ENCODE measurements at regions not wholly inside any gene's neighbourhood (a gene's known extent, or its start where the extent isn't known, plus 50 kb on each side); places are given as distances from the start of the nearest gene placed in this dataset.

DNA sequence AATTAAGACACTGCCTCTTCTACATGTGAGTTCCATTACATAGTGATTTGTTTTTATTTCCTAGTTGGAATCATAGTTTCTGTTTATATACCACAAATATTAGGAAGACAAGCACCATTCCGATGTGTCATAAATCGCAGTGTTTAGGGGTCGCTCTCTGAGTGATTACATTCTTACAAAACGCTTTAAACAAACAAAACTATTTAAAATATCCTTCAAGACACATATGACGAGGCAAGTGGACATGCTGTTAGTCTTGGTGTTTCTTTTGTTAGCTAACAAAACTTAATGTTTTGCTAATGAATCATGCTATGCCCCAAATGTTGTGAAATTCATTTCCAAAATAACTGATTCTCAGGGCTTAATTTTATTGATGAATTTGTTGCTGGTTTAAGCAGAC, 1219.3 kb upstream of the PRKX start:
- CTCF ChIA-PET: interaction anchor here (1.3 kb wide), 1 partner anchor 18 kb away, joined by 3 read pairs; no protein-coding TSS in a partner anchor
- Histone ChIP-seq H3K36me3 (replicated peaks in 1 of 2; ENCODE audit: control insufficient read depth in 1 of 2, insufficient read depth in 2 of 2, low read length in 1 of 2) (no peaks in the 10 kb centered on the region), H4K20me1 (ENCODE audit: insufficient read depth) (no peaks in the 10 kb centered on the region), H3K4me1 (ENCODE audit: control insufficient read depth in 1 of 2, insufficient read depth in 2 of 2, low read depth in 1 of 2, low read length in 1 of 2) (no peaks in the 10 kb centered on the region), H3K9me2 (no peaks in the 10 kb centered on the region), H3K4me2 (no peak overlapping the region), H3K4me3 (ENCODE audit: low read depth in 2 of 2, low read length in 1 of 2) (no peak overlapping the region), H3K79me2 (ENCODE audit: insufficient read depth) (no peaks in the 10 kb centered on the region), H3K9me3 (no peaks in the 10 kb centered on the region), H3K27ac (ENCODE audit: low read depth in 2 of 2, low read length in 1 of 2) (no peak overlapping the region), H3K27me3 (ENCODE audit: insufficient read depth) (no peaks in the 10 kb centered on the region), H3F3A (replicated peaks; ENCODE audit: insufficient read depth) (no peaks in the 10 kb centered on the region), H3K9ac (no peak overlapping the region), H2AFZ (ENCODE audit: low read depth) (no peak overlapping the region)
- no peak for DNase-seq
- POLR2A ChIA-PET: no interaction called here
- 7% methylated on average over 5 of the region's 5 CpGs for WGBS (ENCODE audit: low lambda C conversion rate)
- TF ChIP-seq, protein P1, sequence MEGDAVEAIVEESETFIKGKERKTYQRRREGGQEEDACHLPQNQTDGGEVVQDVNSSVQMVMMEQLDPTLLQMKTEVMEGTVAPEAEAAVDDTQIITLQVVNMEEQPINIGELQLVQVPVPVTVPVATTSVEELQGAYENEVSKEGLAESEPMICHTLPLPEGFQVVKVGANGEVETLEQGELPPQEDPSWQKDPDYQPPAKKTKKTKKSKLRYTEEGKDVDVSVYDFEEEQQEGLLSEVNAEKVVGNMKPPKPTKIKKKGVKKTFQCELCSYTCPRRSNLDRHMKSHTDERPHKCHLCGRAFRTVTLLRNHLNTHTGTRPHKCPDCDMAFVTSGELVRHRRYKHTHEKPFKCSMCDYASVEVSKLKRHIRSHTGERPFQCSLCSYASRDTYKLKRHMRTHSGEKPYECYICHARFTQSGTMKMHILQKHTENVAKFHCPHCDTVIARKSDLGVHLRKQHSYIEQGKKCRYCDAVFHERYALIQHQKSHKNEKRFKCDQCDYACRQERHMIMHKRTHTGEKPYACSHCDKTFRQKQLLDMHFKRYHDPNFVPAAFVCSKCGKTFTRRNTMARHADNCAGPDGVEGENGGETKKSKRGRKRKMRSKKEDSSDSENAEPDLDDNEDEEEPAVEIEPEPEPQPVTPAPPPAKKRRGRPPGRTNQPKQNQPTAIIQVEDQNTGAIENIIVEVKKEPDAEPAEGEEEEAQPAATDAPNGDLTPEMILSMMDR (IDR thresholded peaks at IDR 0.05): no peak
- TF ChIP-seq FOXJ3 (CRISPR knock-in tag; IDR thresholded peaks at IDR 0.05): no peak
- TF ChIP-seq JUND (IDR thresholded peaks at IDR 0.05): no peak
- no peak for TF ChIP-seq GABPA (IDR thresholded peaks at IDR 0.05; ENCODE audit: low read depth)

DNA sequence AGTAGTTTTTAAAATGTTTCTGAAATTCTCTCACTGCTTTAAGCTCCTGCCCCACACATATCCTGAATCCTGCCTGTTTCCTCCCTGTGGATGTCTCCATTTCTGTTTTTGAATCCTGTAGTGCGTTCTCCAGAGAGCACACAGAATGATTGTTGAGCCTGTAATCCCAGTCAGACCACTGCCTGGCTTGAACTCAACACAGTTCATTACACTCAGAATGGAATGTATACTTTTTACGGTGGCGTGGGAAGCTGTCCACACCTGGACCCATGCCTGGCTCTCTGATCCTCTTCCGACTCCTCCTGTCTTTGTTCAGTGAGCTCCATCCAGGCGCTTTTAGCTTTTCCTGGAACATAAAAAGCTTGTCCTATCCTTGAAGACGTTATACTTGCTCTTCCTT, 1217.0 kb upstream of the PRKX start:
- Histone ChIP-seq H3K27me3 (ENCODE audit: insufficient read depth) (no peaks in the 10 kb centered on the region), H3K9ac (no peak overlapping the region), H3K36me3 (replicated peaks in 1 of 2; ENCODE audit: control insufficient read depth in 1 of 2, insufficient read depth in 2 of 2, low read length in 1 of 2) (no peaks in the 10 kb centered on the region), H3K9me3 (no peaks in the 10 kb centered on the region), H2AFZ (ENCODE audit: low read depth) (no peak overlapping the region), H3K4me3 (ENCODE audit: low read depth in 2 of 2, low read length in 1 of 2) (no peak overlapping the region), H3K4me1 (ENCODE audit: control insufficient read depth in 1 of 2, insufficient read depth in 2 of 2, low read depth in 1 of 2, low read length in 1 of 2) (no peaks in the 10 kb centered on the region), H3K27ac (ENCODE audit: low read depth in 2 of 2, low read length in 1 of 2) (no peak overlapping the region), H3K4me2 (no peak overlapping the region), H3K79me2 (ENCODE audit: insufficient read depth) (no peaks in the 10 kb centered on the region), H3K9me2 (no peaks in the 10 kb centered on the region), H3F3A (replicated peaks; ENCODE audit: insufficient read depth) (no peaks in the 10 kb centered on the region), H4K20me1 (ENCODE audit: insufficient read depth) (no peaks in the 10 kb centered on the region)
- WGBS (ENCODE audit: low lambda C conversion rate): 37% methylated on average over 6 of the region's 6 CpGs
- no peak for DNase-seq
- TF ChIP-seq GATA2 (CRISPR knock-in tag; IDR thresholded peaks at IDR 0.05): no peak
- TF ChIP-seq MXI1 (IDR thresholded peaks at IDR 0.05; ENCODE audit: low read depth, low read length): no peak
- TF ChIP-seq NFIC (IDR thresholded peaks at IDR 0.05; ENCODE audit: borderline replicate concordance): no peak
- TF ChIP-seq, protein P2, sequence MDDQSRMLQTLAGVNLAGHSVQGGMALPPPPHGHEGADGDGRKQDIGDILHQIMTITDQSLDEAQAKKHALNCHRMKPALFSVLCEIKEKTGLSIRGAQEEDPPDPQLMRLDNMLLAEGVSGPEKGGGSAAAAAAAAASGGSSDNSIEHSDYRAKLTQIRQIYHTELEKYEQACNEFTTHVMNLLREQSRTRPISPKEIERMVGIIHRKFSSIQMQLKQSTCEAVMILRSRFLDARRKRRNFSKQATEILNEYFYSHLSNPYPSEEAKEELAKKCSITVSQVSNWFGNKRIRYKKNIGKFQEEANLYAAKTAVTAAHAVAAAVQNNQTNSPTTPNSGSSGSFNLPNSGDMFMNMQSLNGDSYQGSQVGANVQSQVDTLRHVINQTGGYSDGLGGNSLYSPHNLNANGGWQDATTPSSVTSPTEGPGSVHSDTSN (IDR thresholded peaks at IDR 0.05): no peak
- TF ChIP-seq YY1 (IDR thresholded peaks at IDR 0.05; ENCODE audit: low read depth): no peak
- CTCF ChIA-PET: no interaction called here
- POLR2A ChIA-PET: no interaction called here

DNA sequence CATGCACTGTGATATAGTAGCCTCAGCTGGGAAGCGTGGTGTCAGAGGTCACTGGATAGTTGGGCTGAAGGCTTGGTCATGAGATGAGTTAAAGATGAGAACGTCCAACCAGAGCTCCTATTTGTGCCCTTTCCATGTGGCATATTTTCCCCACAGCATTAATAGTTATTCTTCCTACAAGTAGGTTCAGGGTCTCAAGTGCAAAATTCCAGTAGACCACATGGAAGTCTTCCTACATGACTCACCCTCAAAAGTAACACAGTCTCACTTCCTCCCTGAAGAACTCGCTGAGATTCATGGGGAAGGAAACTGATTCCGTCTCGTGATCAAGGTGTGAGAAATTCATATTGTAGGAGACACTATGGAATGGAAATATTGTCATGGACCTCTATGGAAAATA, 1212.5 kb upstream of the PRKX start:
- ChIA-PET CTCF (no interaction called here), POLR2A (no interaction called here)
- Histone ChIP-seq H3K79me2 (ENCODE audit: insufficient read depth) (no peaks in the 10 kb centered on the region), H3K27me3 (ENCODE audit: insufficient read depth) (no peaks in the 10 kb centered on the region), H3K9me2 (no peaks in the 10 kb centered on the region), H3K4me1 (ENCODE audit: control insufficient read depth in 1 of 2, insufficient read depth in 2 of 2, low read depth in 1 of 2, low read length in 1 of 2) (no peaks in the 10 kb centered on the region), H3F3A (replicated peaks; ENCODE audit: insufficient read depth) (no peaks in the 10 kb centered on the region), H3K36me3 (replicated peaks in 1 of 2; ENCODE audit: control insufficient read depth in 1 of 2, insufficient read depth in 2 of 2, low read length in 1 of 2) (no peaks in the 10 kb centered on the region), H3K4me3 (ENCODE audit: low read depth in 2 of 2, low read length in 1 of 2) (no peak overlapping the region), H3K9me3 (no peaks in the 10 kb centered on the region), H2AFZ (ENCODE audit: low read depth) (no peak overlapping the region), H3K4me2 (no peak overlapping the region), H3K9ac (no peak overlapping the region), H4K20me1 (ENCODE audit: insufficient read depth) (no peaks in the 10 kb centered on the region), H3K27ac (ENCODE audit: low read depth in 2 of 2, low read length in 1 of 2) (no peak overlapping the region)
- WGBS (ENCODE audit: low lambda C conversion rate): 11% methylated on average over 4 of the region's 5 CpGs
- DNase-seq: no peak
- TF ChIP-seq RCOR1 (IDR thresholded peaks at IDR 0.05; ENCODE audit: low read length) (no peak), GABPA (IDR thresholded peaks at IDR 0.05; ENCODE audit: low read depth) (no peak), TEAD4 (IDR thresholded peaks at IDR 0.05; ENCODE audit: borderline replicate concordance, insufficient read depth) (no peak), POLR2AphosphoS5 (IDR thresholded peaks at IDR 0.05; ENCODE audit: low read depth, low read length) (no peak), GATA2 (CRISPR knock-in tag; IDR thresholded peaks at IDR 0.05) (no peak), FOXM1 (IDR thresholded peaks at IDR 0.05; ENCODE audit: low read depth) (no peak)
- TF ChIP-seq, protein P2 (IDR thresholded peaks at IDR 0.05): no peak
- TF ChIP-seq, protein P3, sequence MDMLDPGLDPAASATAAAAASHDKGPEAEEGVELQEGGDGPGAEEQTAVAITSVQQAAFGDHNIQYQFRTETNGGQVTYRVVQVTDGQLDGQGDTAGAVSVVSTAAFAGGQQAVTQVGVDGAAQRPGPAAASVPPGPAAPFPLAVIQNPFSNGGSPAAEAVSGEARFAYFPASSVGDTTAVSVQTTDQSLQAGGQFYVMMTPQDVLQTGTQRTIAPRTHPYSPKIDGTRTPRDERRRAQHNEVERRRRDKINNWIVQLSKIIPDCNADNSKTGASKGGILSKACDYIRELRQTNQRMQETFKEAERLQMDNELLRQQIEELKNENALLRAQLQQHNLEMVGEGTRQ (IDR thresholded peaks at IDR 0.05; ENCODE audit: borderline replicate concordance, low read depth, low read length): no peak
- TF ChIP-seq, protein P4, sequence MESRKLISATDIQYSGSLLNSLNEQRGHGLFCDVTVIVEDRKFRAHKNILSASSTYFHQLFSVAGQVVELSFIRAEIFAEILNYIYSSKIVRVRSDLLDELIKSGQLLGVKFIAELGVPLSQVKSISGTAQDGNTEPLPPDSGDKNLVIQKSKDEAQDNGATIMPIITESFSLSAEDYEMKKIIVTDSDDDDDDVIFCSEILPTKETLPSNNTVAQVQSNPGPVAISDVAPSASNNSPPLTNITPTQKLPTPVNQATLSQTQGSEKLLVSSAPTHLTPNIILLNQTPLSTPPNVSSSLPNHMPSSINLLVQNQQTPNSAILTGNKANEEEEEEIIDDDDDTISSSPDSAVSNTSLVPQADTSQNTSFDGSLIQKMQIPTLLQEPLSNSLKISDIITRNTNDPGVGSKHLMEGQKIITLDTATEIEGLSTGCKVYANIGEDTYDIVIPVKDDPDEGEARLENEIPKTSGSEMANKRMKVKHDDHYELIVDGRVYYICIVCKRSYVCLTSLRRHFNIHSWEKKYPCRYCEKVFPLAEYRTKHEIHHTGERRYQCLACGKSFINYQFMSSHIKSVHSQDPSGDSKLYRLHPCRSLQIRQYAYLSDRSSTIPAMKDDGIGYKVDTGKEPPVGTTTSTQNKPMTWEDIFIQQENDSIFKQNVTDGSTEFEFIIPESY (IDR thresholded peaks at IDR 0.05; ENCODE audit: borderline replicate concordance, low read depth): no peak

All from SK-N-SH (cell line).